Liver (tissue), 8 donors: ENCODE measurements at regions not wholly inside any gene's neighbourhood (a gene's known extent, or its start where the extent isn't known, plus 50 kb on each side); places are given as distances from the start of the nearest gene placed in this dataset.

Source experiments
- DNase-seq: peaks from one replicate; pipeline ENCODE4 v3.0.0-alpha.2; 2017; ENCODE audit warnings: low spot score
- H3K27ac ChIP-seq, 2 donors: one replicate each; pipeline ENCODE4 v1.7.0; 2013; ENCODE audit warnings: inconsistent platforms in 2 of 2, low read length in 2 of 2, control low read depth in 1 of 2, low read depth in 1 of 2, mild to moderate bottlenecking in 1 of 2
- H3K27me3 ChIP-seq, 4 donors: one replicate each; pipeline versions ENCODE4 v1.6.1 to v1.7.0; 2013; ENCODE audit warnings: low read length in 3 of 4, inconsistent platforms in 1 of 4, mild to moderate bottlenecking in 1 of 4, moderate library complexity in 1 of 4; ENCODE audit not compliant: control insufficient read depth in 4 of 4, insufficient read depth in 4 of 4
- H3K36me3 ChIP-seq, 4 donors: one replicate each; pipeline versions ENCODE4 v1.6.1 to v1.7.0; 2013; ENCODE audit warnings: low read length in 3 of 4, mild to moderate bottlenecking in 3 of 4, low read depth in 1 of 4, moderate library complexity in 1 of 4; ENCODE audit not compliant: control insufficient read depth in 4 of 4, insufficient read depth in 3 of 4
- H3K4me1 ChIP-seq, 4 donors: one replicate each; pipeline versions ENCODE4 v1.6.1 to v1.7.0; 2013; ENCODE audit warnings: low read length in 3 of 4, mild to moderate bottlenecking in 3 of 4, moderate library complexity in 1 of 4; ENCODE audit not compliant: control insufficient read depth in 4 of 4, insufficient read depth in 4 of 4
- H3K4me3 ChIP-seq, 3 donors: one replicate each; pipeline versions ENCODE4 v1.6.1 to v1.7.0; 2013; ENCODE audit warnings: low read length in 3 of 3, control low read depth in 1 of 3, low read depth in 1 of 3, mild to moderate bottlenecking in 1 of 3
- H3K9ac ChIP-seq, 2 donors: one replicate each; pipeline ENCODE4 v1.7.0; 2013; ENCODE audit warnings: low read length in 2 of 2, mild to moderate bottlenecking in 2 of 2, moderate library complexity in 2 of 2, control low read depth in 1 of 2, low read depth in 1 of 2
- H3K9me3 ChIP-seq, 4 donors: one replicate each; pipeline versions ENCODE4 v1.6.1 to v1.7.0; 2013; ENCODE audit warnings: low read length in 3 of 4; ENCODE audit not compliant: control insufficient read depth in 4 of 4
- ATF3 ChIP-seq: IDR thresholded peaks from 2 replicates; pipeline ENCODE4 v1.6.1; 2016; ENCODE audit warnings: antibody characterized with exemption
- CTCF ChIP-seq: fragments of 150-350 bp; IDR thresholded peaks from 2 replicates; pipeline ENCODE4 v1.5.1; 2017; ENCODE audit warnings: improper control_type of control experiment, low read depth, low read length; ENCODE audit not compliant: missing input control
- EGR1 ChIP-seq, 2 donors: IDR thresholded peaks; 2 replicates each; pipeline ENCODE4 v1.6.1; 2016 to 2018; ENCODE audit warnings: antibody characterized with exemption in 2 of 2, low read depth in 2 of 2
- FOXA1 ChIP-seq: IDR thresholded peaks from 2 replicates; pipeline ENCODE4 v1.6.1; 2016; ENCODE audit warnings: antibody characterized with exemption
- FOXA2 ChIP-seq: IDR thresholded peaks from 2 replicates; pipeline ENCODE4 v1.6.1; 2016; ENCODE audit warnings: antibody characterized with exemption
- GABPA ChIP-seq, 2 donors: IDR thresholded peaks in 1 of 2; conservative IDR thresholded peaks in 1 of 2; 2 replicates each; pipeline ENCODE4 v1.6.1; 2016; ENCODE audit warnings: antibody characterized with exemption in 2 of 2, mild to moderate bottlenecking in 1 of 2, moderate library complexity in 1 of 2
- HNF4A ChIP-seq, 2 donors: conservative IDR thresholded peaks; 2 replicates each; pipeline ENCODE4 v1.6.1; 2016; ENCODE audit warnings: antibody characterized with exemption in 2 of 2, mild to moderate bottlenecking in 2 of 2
- HNF4G ChIP-seq: IDR thresholded peaks from 2 replicates; pipeline ENCODE4 v1.6.1; 2016; ENCODE audit warnings: antibody characterized with exemption
- JUND ChIP-seq, 2 donors: IDR thresholded peaks; 2 replicates each; pipeline ENCODE4 v1.6.1; 2016; ENCODE audit warnings: antibody characterized with exemption in 2 of 2
- MAX ChIP-seq: IDR thresholded peaks from 2 replicates; pipeline ENCODE4 v1.6.1; 2016; ENCODE audit warnings: antibody characterized with exemption
- NR2F2 ChIP-seq: IDR thresholded peaks from 2 replicates; pipeline ENCODE4 v1.6.1; 2016; ENCODE audit warnings: antibody characterized with exemption
- RAD21 ChIP-seq, 2 donors: IDR thresholded peaks; 2 replicates each; pipeline ENCODE4 v1.6.1; 2016; ENCODE audit warnings: antibody characterized with exemption in 2 of 2, mild to moderate bottlenecking in 2 of 2
- REST ChIP-seq: IDR thresholded peaks from 2 replicates; pipeline ENCODE4 v1.6.1; 2016; ENCODE audit warnings: antibody characterized with exemption, mild to moderate bottlenecking
- RXRA ChIP-seq, 2 donors: IDR thresholded peaks; 2 replicates each; pipeline ENCODE4 v1.6.1; 2017 to 2018; ENCODE audit warnings: antibody characterized with exemption in 2 of 2, mild to moderate bottlenecking in 1 of 2
- SP1 ChIP-seq: IDR thresholded peaks from 2 replicates; pipeline ENCODE4 v1.6.1; 2018; ENCODE audit warnings: antibody characterized with exemption, mild to moderate bottlenecking
- TAF1 ChIP-seq: conservative IDR thresholded peaks from 2 replicates; pipeline ENCODE4 v1.6.1; 2016; ENCODE audit warnings: antibody characterized with exemption, mild to moderate bottlenecking
- YY1 ChIP-seq: IDR thresholded peaks from 2 replicates; pipeline ENCODE4 v1.6.1; 2016; ENCODE audit warnings: antibody characterized with exemption, mild to moderate bottlenecking
- ZBTB33 ChIP-seq: IDR thresholded peaks from 2 replicates; pipeline ENCODE4 v1.6.1; 2016; ENCODE audit warnings: antibody characterized with exemption
- WGBS: extraction: QIAGEN DNeasy Blood & Tissue Kit; methylation state at CpG from one replicate; pipeline ENCODE4 v1.1.7; 2013; 5-methylcytosine and 5-hydroxymethylcytosine counted together
- donor health status: healthy.
- donor health status: healthy.
- donor health status: healthy.
- donor health status: healthy.
- donor health status: healthy.

GRCh38 chr4:153929675-153930074 lies 140.8 kb upstream of the SFRP2 start:
- 76% methylated on average over 5 of the region's 5 CpGs for WGBS
- Histone ChIP-seq H3K27me3 (no peaks in the 10 kb centered on the region), H3K27ac (no peak overlapping the region), H3K36me3 (no peaks in the 10 kb centered on the region), H3K9me3 (no peaks in the 10 kb centered on the region), H3K4me1 (no peaks in the 10 kb centered on the region), H3K9ac (no peak overlapping the region), H3K4me3 (no peak overlapping the region)
- DNase-seq = no peak
- TF ChIP-seq FOXA1 (no peak), TAF1 (no peak)

- no peaks in the 10 kb centered on the region for H3K27me3 ChIP-seq
- no peak overlapping the region for H3K9ac ChIP-seq
- H3K9me3 ChIP-seq = no peaks in the 10 kb centered on the region
- H3K4me3 ChIP-seq = no peak overlapping the region
- WGBS = 73% methylated on average over 5 of the region's 5 CpGs
- H3K27ac ChIP-seq = no peak overlapping the region
- no peaks in the 10 kb centered on the region for H3K4me1 ChIP-seq
- H3K36me3 ChIP-seq = no peaks in the 10 kb centered on the region
- DNase-seq = no peak
- TF ChIP-seq FOXA2 = no peak
- no peak for TF ChIP-seq HNF4A (conservative IDR thresholded peaks at IDR 0.05)
- no peak for TF ChIP-seq HNF4G
- no peak for TF ChIP-seq EGR1 (IDR thresholded peaks at IDR 0.05; ENCODE audit: low read depth in 2 of 2)
- no peak for TF ChIP-seq MAX
- TF ChIP-seq CTCF = no peak
- no peak for TF ChIP-seq ZBTB33
- TF ChIP-seq REST = no peak
- TF ChIP-seq RAD21 (IDR thresholded peaks at IDR 0.05) = no peak
- TF ChIP-seq ATF3 = no peak
- TF ChIP-seq GABPA (IDR thresholded peaks at IDR 0.05 in 1 of 2, conservative IDR thresholded peaks at IDR 0.05 in 1 of 2) = no peak
- TF ChIP-seq NR2F2 = no peak
- TF ChIP-seq JUND (IDR thresholded peaks at IDR 0.05) = no peak
- TF ChIP-seq FOXA1 = no peak
- no peak for TF ChIP-seq YY1
- no peak for TF ChIP-seq SP1
- no peak for TF ChIP-seq TAF1
- TF ChIP-seq RXRA (IDR thresholded peaks at IDR 0.05) = no peak
These were observed 138.6 kb upstream of the SFRP2 start for GRCh38 chr4:153927451-153927850.
